Medulla oblongata (tissue), 1 donor: ENCODE measurements at regions not wholly inside any gene's neighbourhood (a gene's known extent, or its start where the extent isn't known, plus 50 kb on each side); places are given as distances from the start of the nearest gene placed in this dataset.

Experiments used
- DNase-seq: peaks from one replicate; pipeline ENCODE4 v3.0.0-alpha.2; 2015; ENCODE audit errors: extremely low spot score

GRCh38 chr3:84066915-84067314, 891.9 kb upstream of the CADM2 start:
- DNase-seq: no peak

GRCh38 chr3:84073664-84074063, 885.1 kb upstream of the CADM2 start:
- DNase-seq: no peak

GRCh38 chr3:84074767-84075166, 884.0 kb upstream of the CADM2 start:
- no peak for DNase-seq

- no peak for DNase-seq
Measured at GRCh38 chr3:84077479-84077878, 881.3 kb upstream of the CADM2 start.

- DNase-seq: no peak
Measured at GRCh38 chr3:84082726-84083125, 876.1 kb upstream of the CADM2 start.

- no peak for DNase-seq
Measured at GRCh38 chr3:84092907-84093306, 865.9 kb upstream of the CADM2 start.

GRCh38 chr3:84096188-84096587, 862.6 kb upstream of the CADM2 start:
- no peak for DNase-seq

- DNase-seq: no peak
Measured at GRCh38 chr3:84100861-84101260, 857.9 kb upstream of the CADM2 start.

GRCh38 chr3:84108442-84108971, 850.3 kb upstream of the CADM2 start:
- DNase-seq: peak; percentile 54

GRCh38 chr3:84109911-84110310, 848.9 kb upstream of the CADM2 start:
- no peak for DNase-seq

GRCh38 chr3:84110787-84111186, 848.0 kb upstream of the CADM2 start:
- no peak for DNase-seq

GRCh38 chr3:84125201-84125721, 833.5 kb upstream of the CADM2 start:
- DNase-seq: no peak

GRCh38 chr3:84125760-84126159, 833.0 kb upstream of the CADM2 start:
- DNase-seq: no peak

GRCh38 chr3:84126160-84126559, 832.6 kb upstream of the CADM2 start:
- no peak for DNase-seq

- DNase-seq: no peak
Measured at GRCh38 chr3:84128024-84128423, 830.8 kb upstream of the CADM2 start.

- peak; percentile 3 for DNase-seq
Measured at GRCh38 chr3:84136425-84136824, 822.4 kb upstream of the CADM2 start.

- no peak for DNase-seq
Measured at GRCh38 chr3:84140631-84141030, 818.2 kb upstream of the CADM2 start.

GRCh38 chr3:84141571-84141970, 817.2 kb upstream of the CADM2 start:
- no peak for DNase-seq

- no peak for DNase-seq
Measured at GRCh38 chr3:84165328-84165727, 793.5 kb upstream of the CADM2 start.

- DNase-seq: no peak
Measured at GRCh38 chr3:84175449-84175848, 783.3 kb upstream of the CADM2 start.

GRCh38 chr3:84184937-84185336, 773.9 kb upstream of the CADM2 start:
- no peak for DNase-seq

GRCh38 chr3:84194029-84194428, 764.8 kb upstream of the CADM2 start:
- no peak for DNase-seq

- DNase-seq: no peak
Measured at GRCh38 chr3:84209474-84209873, 749.3 kb upstream of the CADM2 start.

- DNase-seq: no peak
Measured at GRCh38 chr3:84223512-84223911, 735.3 kb upstream of the CADM2 start.
